ENCODE measurements at regions not wholly inside any gene's neighbourhood (a gene's known extent, or its start where the extent isn't known, plus 50 kb on each side); places are given as distances from the start of the nearest gene placed in this dataset.

DNA sequence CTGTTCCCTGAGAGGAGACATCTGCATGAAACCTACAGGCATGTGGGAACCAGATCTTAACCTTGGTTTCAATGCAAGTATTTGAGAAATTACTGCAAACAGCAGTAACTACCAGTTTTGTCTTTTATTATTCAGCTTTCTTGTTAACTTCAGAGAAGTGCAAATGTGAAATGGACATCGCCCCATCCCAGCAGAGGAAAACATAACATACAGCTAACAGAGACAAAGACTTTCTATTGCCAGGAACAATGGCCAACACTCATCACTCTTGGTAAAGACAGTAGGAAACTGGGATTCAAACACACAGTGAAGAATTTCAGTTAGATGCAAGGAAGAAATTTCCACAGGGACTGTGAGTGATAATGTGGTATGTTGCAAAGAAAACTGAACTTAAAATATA is 115.1 kb downstream of the SLC30A10 start:
- Mint-ChIP-seq H3K27ac (no peak overlapping the region), H3K4me1 (no peaks in the 10 kb centered on the region), H3K9me3 (no peaks in the 10 kb centered on the region), H3K36me3 (no peaks in the 10 kb centered on the region), H3K4me3 (no peak overlapping the region), H3K27me3 (peaks cover 6% of the 10 kb centered on the region)
- ATAC-seq (ENCODE audit: low read depth) (no peak), DNase-seq (ENCODE audit: low spot score in 2 of 2) (no peak)

DNA sequence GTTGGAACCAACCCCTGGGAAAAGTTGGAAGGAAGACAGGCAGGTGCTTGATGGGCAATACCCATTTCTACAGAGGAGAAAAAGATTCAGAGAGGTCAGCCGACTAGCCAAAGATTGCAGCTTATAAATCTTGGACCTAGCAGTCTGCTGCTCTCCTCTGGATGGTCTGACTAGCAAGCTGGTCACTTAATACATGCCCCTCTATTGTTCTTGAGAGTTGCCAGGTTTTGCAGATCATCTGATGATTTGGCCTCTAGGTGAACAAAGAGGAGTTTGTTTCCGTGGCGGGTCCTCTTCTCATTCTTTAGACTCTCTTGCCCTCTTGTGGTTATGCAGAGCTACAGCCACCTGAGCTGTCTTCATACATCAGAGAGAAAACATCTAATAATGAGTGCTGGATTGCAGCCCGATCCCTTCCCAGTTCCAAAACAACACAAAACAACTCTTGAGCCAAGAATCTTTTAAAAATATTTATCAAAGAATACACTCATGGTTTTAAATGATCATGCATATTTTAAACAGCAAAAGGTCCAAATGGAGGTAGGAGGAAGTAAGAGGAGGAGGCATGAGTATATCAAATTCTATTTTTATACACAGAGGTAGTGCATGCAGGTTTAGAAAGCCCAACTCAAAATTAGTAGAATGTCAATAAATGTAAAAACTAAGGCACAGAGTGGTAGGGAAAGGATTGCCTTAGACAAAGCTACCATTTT is 115.7 kb downstream of the SLC30A10 start:
- H3K27ac Mint-ChIP-seq, result no peak overlapping the region
- H3K36me3 Mint-ChIP-seq, result no peaks in the 10 kb centered on the region
- H3K4me3 Mint-ChIP-seq, result no peak overlapping the region
- H3K9me3 Mint-ChIP-seq, result no peaks in the 10 kb centered on the region
- H3K4me1 Mint-ChIP-seq, result no peaks in the 10 kb centered on the region
- DNase-seq (ENCODE audit: low spot score in 2 of 2), result peak in 1 of 2 donors; percentile 14
- H3K27me3 Mint-ChIP-seq, result peaks cover 8% of the 10 kb centered on the region
- peak; percentile 58 for ATAC-seq (ENCODE audit: low read depth)

- no peak for DNase-seq (ENCODE audit: low spot score in 2 of 2)
- no peaks in the 10 kb centered on the region for H3K36me3 Mint-ChIP-seq
- no peak overlapping the region for H3K4me3 Mint-ChIP-seq
- no peaks in the 10 kb centered on the region for H3K4me1 Mint-ChIP-seq
- peaks cover 8% of the 10 kb centered on the region for H3K27me3 Mint-ChIP-seq
- no peaks in the 10 kb centered on the region for H3K9me3 Mint-ChIP-seq
- ATAC-seq (ENCODE audit: low read depth), result no peak
- H3K27ac Mint-ChIP-seq, result no peak overlapping the region
These were observed 116.3 kb downstream of the SLC30A10 start for GRCh38 chr1:219812086-219812485.

GRCh38 chr1:219810451-219810850 is 117.9 kb downstream of the SLC30A10 start:
- no peak overlapping the region for H3K4me3 Mint-ChIP-seq
- H3K27ac Mint-ChIP-seq, result no peak overlapping the region
- peaks cover 8% of the 10 kb centered on the region for H3K27me3 Mint-ChIP-seq
- H3K9me3 Mint-ChIP-seq, result no peaks in the 10 kb centered on the region
- ATAC-seq (ENCODE audit: low read depth) (no peak), DNase-seq (ENCODE audit: low spot score in 2 of 2) (no peak)
- H3K36me3 Mint-ChIP-seq, result no peaks in the 10 kb centered on the region
- no peaks in the 10 kb centered on the region for H3K4me1 Mint-ChIP-seq

- DNase-seq (ENCODE audit: low spot score in 2 of 2) (no peak), ATAC-seq (ENCODE audit: low read depth) (no peak)
- Mint-ChIP-seq H3K4me3 (no peak overlapping the region), H3K27me3 (peaks cover 10% of the 10 kb centered on the region), H3K27ac (no peak overlapping the region), H3K9me3 (no peaks in the 10 kb centered on the region), H3K4me1 (no peaks in the 10 kb centered on the region), H3K36me3 (no peaks in the 10 kb centered on the region)
These were observed 119.6 kb downstream of the SLC30A10 start for GRCh38 chr1:219808790-219809189.

GRCh38 chr1:219806642-219807041 is 121.7 kb downstream of the SLC30A10 start:
- no peaks in the 10 kb centered on the region for H3K4me1 Mint-ChIP-seq
- no peaks in the 10 kb centered on the region for H3K9me3 Mint-ChIP-seq
- DNase-seq (ENCODE audit: low spot score in 2 of 2) (no peak), ATAC-seq (ENCODE audit: low read depth) (no peak)
- H3K27me3 Mint-ChIP-seq, result peaks cover 11% of the 10 kb centered on the region
- H3K27ac Mint-ChIP-seq, result no peak overlapping the region
- H3K4me3 Mint-ChIP-seq, result no peak overlapping the region
- no peaks in the 10 kb centered on the region for H3K36me3 Mint-ChIP-seq

DNA sequence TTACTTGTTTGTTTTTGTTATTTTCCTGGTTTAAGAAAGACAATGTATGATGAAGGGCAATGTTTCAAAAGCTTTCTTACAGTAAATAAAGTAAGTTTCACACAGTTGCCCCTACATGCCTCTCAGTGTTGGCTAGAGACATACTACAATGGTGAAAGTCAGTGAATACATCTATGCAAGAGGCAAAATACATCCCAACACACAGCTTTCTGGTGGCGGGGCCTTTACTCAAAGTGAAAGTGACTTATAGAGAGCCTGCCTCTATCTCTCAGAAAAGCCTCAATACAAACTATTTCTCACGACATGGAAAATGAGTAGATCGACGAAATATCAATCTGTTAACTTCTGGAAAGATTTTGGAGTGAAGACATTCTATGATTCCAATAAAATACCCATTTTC is 122.3 kb downstream of the SLC30A10 start:
- Mint-ChIP-seq H3K9me3 (no peaks in the 10 kb centered on the region), H3K4me3 (no peak overlapping the region), H3K4me1 (no peaks in the 10 kb centered on the region), H3K27me3 (peaks cover 11% of the 10 kb centered on the region), H3K36me3 (no peaks in the 10 kb centered on the region), H3K27ac (no peak overlapping the region)
- ATAC-seq (ENCODE audit: low read depth) (no peak), DNase-seq (ENCODE audit: low spot score in 2 of 2) (no peak)

- Mint-ChIP-seq H3K27ac (no peak overlapping the region), H3K4me3 (no peak overlapping the region)
These were observed 123.2 kb downstream of the SLC30A10 start for GRCh38 chr1:219805191-219805590.

GRCh38 chr1:219801156-219801820 is 127.1 kb downstream of the SLC30A10 start:
- no peak for DNase-seq (ENCODE audit: low spot score in 2 of 2)
- H3K27ac Mint-ChIP-seq, result no peak overlapping the region
- H3K9me3 Mint-ChIP-seq, result no peaks in the 10 kb centered on the region
- no peaks in the 10 kb centered on the region for H3K4me1 Mint-ChIP-seq
- no peak overlapping the region for H3K4me3 Mint-ChIP-seq
- no peaks in the 10 kb centered on the region for H3K36me3 Mint-ChIP-seq
- H3K27me3 Mint-ChIP-seq, result peaks cover 5% of the 10 kb centered on the region
- ATAC-seq (ENCODE audit: low read depth), result no peak

More at GRCh38 chr1:219805191-219805590, 123.2 kb downstream of the SLC30A10 start:
- Mint-ChIP-seq H3K9me3 (no peaks in the 10 kb centered on the region), H3K27me3 (peaks cover 11% of the 10 kb centered on the region), H3K36me3 (no peaks in the 10 kb centered on the region), H3K4me1 (no peaks in the 10 kb centered on the region)
- no peak for ATAC-seq (ENCODE audit: low read depth)
- no peak for DNase-seq (ENCODE audit: low spot score in 2 of 2)

- Mint-ChIP-seq H3K4me3 (no peak overlapping the region), H3K9me3 (no peaks in the 10 kb centered on the region), H3K27me3 (peaks cover 9% of the 10 kb centered on the region), H3K4me1 (peaks cover 8% of the 10 kb centered on the region), H3K27ac (no peak overlapping the region), H3K36me3 (no peaks in the 10 kb centered on the region)
- ATAC-seq (ENCODE audit: low read depth) (no peak), DNase-seq (ENCODE audit: low spot score in 2 of 2) (no peak)
These were observed 129.9 kb downstream of the SLC30A10 start for GRCh38 chr1:219798283-219799030.

DNA sequence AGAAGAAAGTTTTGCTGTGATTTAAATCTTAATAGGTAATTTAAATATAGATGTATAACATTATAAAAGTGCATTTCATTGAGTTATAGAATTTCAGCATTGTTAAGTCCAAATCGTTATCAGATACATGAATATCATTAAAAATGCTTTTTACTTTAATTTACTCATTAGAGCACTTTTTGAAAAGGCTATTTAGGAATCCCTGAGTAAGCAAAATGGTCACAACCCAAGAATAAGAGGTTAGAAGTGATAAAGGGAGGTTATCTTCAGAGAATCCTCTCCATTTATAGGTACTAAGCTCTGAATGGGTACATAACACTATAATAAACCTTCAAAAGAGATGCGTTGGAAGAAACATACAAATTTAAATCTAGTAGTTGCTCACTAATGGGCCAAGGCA is 130.7 kb downstream of the SLC30A10 start:
- H3K27me3 Mint-ChIP-seq, result peaks cover 11% of the 10 kb centered on the region
- no peaks in the 10 kb centered on the region for H3K36me3 Mint-ChIP-seq
- no peak for ATAC-seq (ENCODE audit: low read depth)
- H3K27ac Mint-ChIP-seq, result no peak overlapping the region
- no peak for DNase-seq (ENCODE audit: low spot score in 2 of 2)
- no peak overlapping the region for H3K4me3 Mint-ChIP-seq
- H3K9me3 Mint-ChIP-seq, result no peaks in the 10 kb centered on the region
- H3K4me1 Mint-ChIP-seq, result peaks cover 8% of the 10 kb centered on the region

DNA sequence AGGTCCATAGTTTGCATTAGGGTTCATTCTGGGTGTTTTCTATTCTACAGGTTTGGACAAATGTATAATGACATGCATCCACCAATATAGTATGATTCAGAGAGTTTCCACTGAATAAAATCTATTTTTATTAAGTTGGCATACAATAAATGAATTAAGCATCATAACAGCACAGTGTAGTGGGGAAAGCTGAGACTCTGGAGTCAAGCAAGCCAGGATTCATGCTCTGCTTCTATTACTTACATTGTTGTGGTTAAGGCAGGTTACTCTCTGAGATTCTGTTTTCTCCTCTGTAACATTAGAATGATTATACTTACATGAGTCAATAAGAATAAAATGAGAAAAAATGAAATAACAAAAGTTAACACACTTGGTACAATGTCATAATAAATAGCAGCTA is 131.3 kb downstream of the SLC30A10 start:
- no peak overlapping the region for H3K27ac Mint-ChIP-seq

DNA sequence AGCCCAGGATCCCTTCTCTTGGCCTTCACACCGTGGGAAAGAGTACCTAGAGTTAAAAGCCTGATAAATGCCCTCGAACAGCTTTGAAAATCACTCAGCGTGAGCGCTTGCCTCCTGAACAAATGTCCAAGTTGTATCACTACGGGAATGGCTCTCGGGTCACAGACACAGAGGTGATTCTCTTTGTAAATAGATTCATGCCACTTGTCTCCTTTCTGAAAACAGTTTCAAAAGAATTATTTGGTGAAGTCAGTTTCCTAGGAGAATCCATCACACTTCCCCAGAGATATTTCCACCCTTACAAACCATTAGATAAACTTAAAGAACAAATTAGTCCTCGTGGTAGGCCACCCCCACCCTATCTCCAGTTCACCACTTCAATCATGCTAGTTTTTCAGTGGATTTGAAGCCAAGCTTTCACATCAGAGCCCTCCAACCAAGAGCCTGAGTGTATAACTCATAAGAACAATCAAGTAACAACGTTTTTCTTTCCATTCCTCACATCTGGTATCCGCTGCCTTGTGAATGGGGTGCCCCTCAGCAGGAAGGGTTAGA is 132.9 kb downstream of the SLC30A10 start:
- Mint-ChIP-seq H3K9me3 (no peaks in the 10 kb centered on the region), H3K4me1 (peaks cover 8% of the 10 kb centered on the region), H3K4me3 (no peak overlapping the region), H3K27me3 (peaks cover 12% of the 10 kb centered on the region), H3K27ac (no peak overlapping the region), H3K36me3 (no peaks in the 10 kb centered on the region)
- DNase-seq (ENCODE audit: low spot score in 2 of 2) (no peak), ATAC-seq (ENCODE audit: low read depth) (no peak)

More for the DNA sequence above, 131.3 kb downstream of the SLC30A10 start:
- peaks cover 10% of the 10 kb centered on the region for H3K27me3 Mint-ChIP-seq
- ATAC-seq (ENCODE audit: low read depth), result no peak
- DNase-seq (ENCODE audit: low spot score in 2 of 2), result no peak
- H3K36me3 Mint-ChIP-seq, result no peaks in the 10 kb centered on the region
- no peaks in the 10 kb centered on the region for H3K9me3 Mint-ChIP-seq
- peaks cover 8% of the 10 kb centered on the region for H3K4me1 Mint-ChIP-seq
- H3K4me3 Mint-ChIP-seq, result no peak overlapping the region

DNA sequence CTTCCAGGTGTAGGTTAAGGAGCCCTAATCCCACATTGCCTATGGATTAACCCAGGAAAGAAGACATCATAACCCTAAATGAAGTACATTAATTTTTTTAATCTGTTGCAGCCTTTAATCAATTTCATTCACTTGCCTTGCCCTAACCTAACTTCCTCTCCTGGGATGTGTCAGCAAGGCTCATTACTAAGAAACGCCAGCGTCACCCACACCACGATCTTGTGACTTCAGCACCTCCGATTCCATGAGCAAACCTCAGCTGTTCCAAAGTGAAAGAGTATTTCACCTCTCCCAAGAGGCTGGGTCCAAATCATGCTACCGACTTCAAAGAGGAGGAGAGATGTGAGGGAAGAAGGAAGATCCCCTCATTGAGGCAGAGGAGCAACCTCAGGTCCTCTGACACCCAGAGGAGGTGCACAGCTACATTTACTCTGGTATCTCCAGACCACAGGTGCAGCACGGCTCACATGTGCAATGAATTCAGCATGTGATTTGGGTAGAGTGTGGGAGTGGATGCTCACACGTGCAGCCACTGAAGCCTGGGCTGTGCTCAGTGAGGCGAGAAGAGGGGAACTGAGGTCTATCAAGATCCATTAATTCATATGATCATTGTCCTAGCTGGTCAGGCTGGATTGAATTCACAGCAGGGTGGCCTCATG is 134.1 kb downstream of the SLC30A10 start:
- peaks cover 12% of the 10 kb centered on the region for H3K27me3 Mint-ChIP-seq
- H3K36me3 Mint-ChIP-seq, result no peaks in the 10 kb centered on the region
- H3K9me3 Mint-ChIP-seq, result no peaks in the 10 kb centered on the region
- DNase-seq (ENCODE audit: low spot score in 2 of 2) (no peak), ATAC-seq (ENCODE audit: low read depth) (no peak)
- H3K4me3 Mint-ChIP-seq, result no peak overlapping the region
- H3K4me1 Mint-ChIP-seq, result peaks cover 8% of the 10 kb centered on the region
- no peak overlapping the region for H3K27ac Mint-ChIP-seq

Data from memory B cell (primary cell).